ENCODE measurements at regions not wholly inside any gene's neighbourhood (a gene's known extent, or its start where the extent isn't known, plus 50 kb on each side); places are given as distances from the start of the nearest gene placed in this dataset.

GRCh38 chr2:59899692-59900091 lies 653.8 kb downstream of the BCL11A start:
- DNase-seq = no peak

- DNase-seq = no peak
Measured at GRCh38 chr2:59896499-59897245, 656.8 kb downstream of the BCL11A start.

GRCh38 chr2:59893612-59894011 lies 659.8 kb downstream of the BCL11A start:
- no peak for DNase-seq

- DNase-seq = no peak
Measured at GRCh38 chr2:59892398-59892797, 661.1 kb downstream of the BCL11A start.

GRCh38 chr2:59889305-59889704 lies 664.1 kb downstream of the BCL11A start:
- no peak for DNase-seq

- no peak for DNase-seq
Measured at GRCh38 chr2:59888706-59889105, 664.7 kb downstream of the BCL11A start.

- peak; percentile 21 to 23 for DNase-seq
Measured at GRCh38 chr2:59888015-59888414, 665.4 kb downstream of the BCL11A start.

- DNase-seq = no peak
Measured at GRCh38 chr2:59887366-59887765, 666.1 kb downstream of the BCL11A start.

- DNase-seq = no peak
Measured at GRCh38 chr2:59886759-59887158, 666.7 kb downstream of the BCL11A start.

- DNase-seq = no peak
Measured at GRCh38 chr2:59885541-59885940, 667.9 kb downstream of the BCL11A start.

- DNase-seq = no peak
Measured at GRCh38 chr2:59884166-59884565, 669.3 kb downstream of the BCL11A start.

- no peak for DNase-seq
Measured at GRCh38 chr2:59882822-59883221, 670.6 kb downstream of the BCL11A start.

- DNase-seq = no peak
Measured at GRCh38 chr2:59882279-59882678, 671.2 kb downstream of the BCL11A start.

GRCh38 chr2:59881218-59881617 lies 672.2 kb downstream of the BCL11A start:
- DNase-seq = no peak

GRCh38 chr2:59879700-59880131 lies 673.7 kb downstream of the BCL11A start:
- no peak for DNase-seq

- no peak for DNase-seq
Measured at GRCh38 chr2:59875836-59876235, 677.6 kb downstream of the BCL11A start.

- DNase-seq = no peak
Measured at GRCh38 chr2:59874971-59875755, 678.3 kb downstream of the BCL11A start.

GRCh38 chr2:59874361-59874760 lies 679.1 kb downstream of the BCL11A start:
- DNase-seq = no peak

GRCh38 chr2:59871830-59872229 lies 681.6 kb downstream of the BCL11A start:
- DNase-seq = no peak

GRCh38 chr2:59868981-59869380 lies 684.5 kb downstream of the BCL11A start:
- DNase-seq = no peak

GRCh38 chr2:59866436-59866835 lies 687.0 kb downstream of the BCL11A start:
- DNase-seq = no peak

- no peak for DNase-seq
Measured at GRCh38 chr2:59858540-59858939, 694.9 kb downstream of the BCL11A start.

- DNase-seq = no peak
Measured at GRCh38 chr2:59857109-59857508, 696.3 kb downstream of the BCL11A start.

- no peak for DNase-seq
Measured at GRCh38 chr2:59856391-59856790, 697.1 kb downstream of the BCL11A start.
